Lower leg skin (tissue), 4 donors: ENCODE measurements at regions not wholly inside any gene's neighbourhood (a gene's known extent, or its start where the extent isn't known, plus 50 kb on each side); places are given as distances from the start of the nearest gene placed in this dataset.

ENCODE experiments used
- DNase-seq, 2 donors: peaks; one replicate each; pipeline ENCODE4 v3.0.0-alpha.2; 2019; ENCODE audit warnings: low spot score in 2 of 2
- H3K4me3 ChIP-seq: fragments of 200-600 bp; sonication (generic); 2 replicates; pipeline ENCODE4 v1.5.1; 2017; ENCODE audit warnings: mild to moderate bottlenecking, low read depth; ENCODE audit not compliant: poor library complexity, severe bottlenecking
- CTCF ChIP-seq, 3 donors: fragments of 450-650 bp; IDR thresholded peaks; one replicate each; pipeline ENCODE4 v1.5.1; 2016; ENCODE audit warnings: antibody characterized with exemption in 3 of 3, mild to moderate bottlenecking in 3 of 3, moderate library complexity in 2 of 3
- POLR2A ChIP-seq, 2 donors: fragments of 450-650 bp; IDR thresholded peaks; one replicate each; pipeline ENCODE4 v1.6.1; 2016 to 2017; ENCODE audit warnings: antibody characterized with exemption in 2 of 2, mild to moderate bottlenecking in 1 of 2, moderate library complexity in 1 of 2
- WGBS, 2 donors: methylation state at CpG; one replicate each; pipeline ENCODE4 v1.1.5; 2018; 5-methylcytosine and 5-hydroxymethylcytosine counted together
- intact Hi-C: fragments of 100-400 bp; cut with DNase I; formaldehyde crosslinking; loops from one replicate; pipeline ENCODE4 v1.15.0; 2023; ENCODE audit warnings: low total_unique reads

DNA sequence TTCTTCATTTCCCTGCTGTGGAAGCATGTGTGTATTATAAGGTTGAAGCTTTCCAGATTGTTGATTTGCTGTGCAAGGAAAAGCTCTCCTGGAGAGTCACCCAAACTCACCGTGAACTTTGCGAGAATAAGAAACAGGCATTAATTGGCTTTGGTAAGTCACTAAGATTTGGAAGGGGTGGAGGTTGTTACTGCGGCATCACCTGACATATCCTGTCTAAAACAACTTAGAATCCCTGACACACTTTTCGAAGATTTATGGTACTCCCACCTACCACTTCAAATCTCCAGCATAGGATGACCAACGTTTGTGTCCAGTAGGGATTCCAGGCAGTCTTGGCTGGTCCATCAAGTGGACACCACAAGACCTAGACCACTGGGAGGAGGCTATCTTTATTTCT lies 518.3 kb downstream of the MN1 start:
- intact Hi-C loops, result no loop called here
- DNase-seq, result no peak
- TF ChIP-seq POLR2A (IDR thresholded peaks at IDR 0.05) (no peak), CTCF (IDR thresholded peaks at IDR 0.05) (no peak)
- 92 to 93% methylated on average over 5 of the region's 5 CpGs for WGBS, 2 donors
- no peak overlapping the region for H3K4me3 ChIP-seq

DNA sequence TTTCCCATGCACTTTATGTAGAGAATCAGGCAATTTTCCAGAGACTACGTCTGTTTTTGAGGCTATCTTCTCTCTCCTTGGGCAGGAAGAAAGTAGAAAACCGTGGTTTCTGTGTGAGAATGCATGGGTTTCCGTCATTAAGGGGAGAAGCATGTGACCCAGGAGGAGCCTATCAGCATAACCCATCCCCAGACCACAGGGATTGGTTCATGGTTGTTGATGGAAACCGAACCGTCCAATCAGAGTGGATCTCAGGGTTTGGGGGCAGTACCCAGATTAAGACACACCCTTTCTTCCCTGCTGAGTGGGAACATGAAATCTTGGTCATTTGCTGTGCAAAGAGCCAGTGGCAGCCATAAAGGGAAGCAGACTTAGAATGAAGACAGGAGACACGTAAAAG lies 517.8 kb downstream of the MN1 start:
- intact Hi-C loops, result no loop called here

DNA sequence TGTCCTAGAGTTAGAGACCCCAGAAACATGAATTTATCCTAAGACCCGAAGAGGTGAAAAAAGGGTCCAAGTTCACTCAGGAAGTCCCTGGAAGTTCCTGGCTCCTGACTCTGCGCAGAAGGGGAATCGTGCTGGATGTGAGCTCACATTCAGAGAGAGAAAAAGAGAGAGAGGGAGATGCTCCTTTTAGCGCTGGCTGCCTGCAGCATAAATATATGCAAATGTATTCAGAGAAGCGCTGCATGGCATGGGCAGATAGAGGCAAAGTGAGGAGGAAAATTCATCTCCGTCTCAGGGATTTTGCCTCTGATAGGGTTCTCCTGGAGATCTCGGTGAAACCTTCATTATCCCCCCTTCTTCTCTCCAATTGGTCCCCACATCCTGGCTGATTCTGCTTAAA lies 517.2 kb downstream of the MN1 start:
- TF ChIP-seq CTCF (IDR thresholded peaks at IDR 0.05) (no peak), POLR2A (IDR thresholded peaks at IDR 0.05) (no peak)
- intact Hi-C loops, result no loop called here
- no peak overlapping the region for H3K4me3 ChIP-seq
- WGBS, 2 donors, result 90 to 94% methylated on average over 7 of the region's 7 CpGs
- no peak for DNase-seq

More for the DNA sequence above, 517.8 kb downstream of the MN1 start:
- H3K4me3 ChIP-seq, result no peak overlapping the region
- no peak for DNase-seq
- 88 to 90% methylated on average over 6 of the region's 6 CpGs for WGBS, 2 donors
- TF ChIP-seq CTCF (IDR thresholded peaks at IDR 0.05) (no peak), POLR2A (IDR thresholded peaks at IDR 0.05) (no peak)

GRCh38 chr22:27286711-27287110 lies 514.8 kb downstream of the MN1 start:
- intact Hi-C loops, result no loop called here
- no peak for TF ChIP-seq CTCF (IDR thresholded peaks at IDR 0.05)
- TF ChIP-seq POLR2A (IDR thresholded peaks at IDR 0.05), result no peak
- DNase-seq, result no peak
- no peak overlapping the region for H3K4me3 ChIP-seq
- WGBS, 2 donors, result 53 to 60% methylated on average over 5 of the region's 5 CpGs

GRCh38 chr22:27292542-27293299 lies 508.8 kb downstream of the MN1 start:
- DNase-seq, result no peak
- H3K4me3 ChIP-seq, result no peak overlapping the region
- TF ChIP-seq POLR2A (IDR thresholded peaks at IDR 0.05) (no peak), CTCF (IDR thresholded peaks at IDR 0.05) (no peak)
- intact Hi-C loops, result no loop called here
- WGBS, 2 donors, result 73 to 82% methylated on average over 7 of the region's 7 CpGs
